ENCODE measurements at regions not wholly inside any gene's neighbourhood (a gene's known extent, or its start where the extent isn't known, plus 50 kb on each side); places are given as distances from the start of the nearest gene placed in this dataset.
A peak's percentile ranks its signal among the peaks of the same experiment; 100 is the strongest.

- 58 to 65% methylated on average over 2 of the region's 2 CpGs for WGBS, 2 donors
- Histone ChIP-seq H3K4me3 (no peak overlapping the region), H3K4me1 (no peaks in the 10 kb centered on the region), H3K9me3 (no peaks in the 10 kb centered on the region), H3K27me3 (no peaks in the 10 kb centered on the region), H3K36me3 (no peaks in the 10 kb centered on the region), H3K27ac (no peak overlapping the region)
- no peak for ATAC-seq (ENCODE audit: low FRiP score in 2 of 2)
- TF ChIP-seq POLR2A (IDR thresholded peaks at IDR 0.05) (no peak), EP300 (IDR thresholded peaks at IDR 0.05) (no peak), CTCF (IDR thresholded peaks at IDR 0.05) (no peak), POLR2AphosphoS5 (IDR thresholded peaks at IDR 0.05) (no peak)
- DNase-seq = no peak
These were observed 402.3 kb upstream of the SMARCA2 start for GRCh38 chr9:1612886-1613285.

DNA sequence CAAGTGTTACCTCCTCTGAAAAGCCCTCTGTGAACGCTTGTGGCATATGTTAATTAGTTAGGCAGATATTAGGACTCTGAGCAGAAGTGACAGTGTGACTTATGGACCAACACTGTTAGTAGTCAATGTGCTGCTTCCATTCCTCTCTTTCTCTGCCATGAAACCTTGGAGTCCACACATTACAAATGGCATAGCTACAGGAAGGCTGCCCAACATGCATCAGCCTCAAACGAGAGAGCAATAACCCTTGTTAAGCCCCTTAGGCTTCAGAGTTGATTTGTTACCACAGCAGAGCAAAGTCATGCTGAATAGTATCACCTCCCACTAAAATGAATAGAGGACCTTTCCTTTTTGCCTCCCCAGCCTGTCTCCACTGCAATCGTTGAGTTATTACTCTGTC is 397.7 kb upstream of the SMARCA2 start:
- no peaks in the 10 kb centered on the region for H3K4me1 ChIP-seq
- no peaks in the 10 kb centered on the region for H3K9me3 ChIP-seq
- 74% methylated on average over 3 of the region's 3 CpGs for WGBS, 2 donors
- H3K36me3 ChIP-seq = no peaks in the 10 kb centered on the region
- DNase-seq (no peak), ATAC-seq (ENCODE audit: low FRiP score in 2 of 2) (no peak)
- no peak for TF ChIP-seq POLR2AphosphoS5 (IDR thresholded peaks at IDR 0.05)
- no peak for TF ChIP-seq POLR2A (IDR thresholded peaks at IDR 0.05)
- no peak for TF ChIP-seq EP300 (IDR thresholded peaks at IDR 0.05)
- no peak for TF ChIP-seq CTCF (IDR thresholded peaks at IDR 0.05)
- no peaks in the 10 kb centered on the region for H3K27me3 ChIP-seq
- no peak overlapping the region for H3K27ac ChIP-seq
- H3K4me3 ChIP-seq = no peak overlapping the region

DNA sequence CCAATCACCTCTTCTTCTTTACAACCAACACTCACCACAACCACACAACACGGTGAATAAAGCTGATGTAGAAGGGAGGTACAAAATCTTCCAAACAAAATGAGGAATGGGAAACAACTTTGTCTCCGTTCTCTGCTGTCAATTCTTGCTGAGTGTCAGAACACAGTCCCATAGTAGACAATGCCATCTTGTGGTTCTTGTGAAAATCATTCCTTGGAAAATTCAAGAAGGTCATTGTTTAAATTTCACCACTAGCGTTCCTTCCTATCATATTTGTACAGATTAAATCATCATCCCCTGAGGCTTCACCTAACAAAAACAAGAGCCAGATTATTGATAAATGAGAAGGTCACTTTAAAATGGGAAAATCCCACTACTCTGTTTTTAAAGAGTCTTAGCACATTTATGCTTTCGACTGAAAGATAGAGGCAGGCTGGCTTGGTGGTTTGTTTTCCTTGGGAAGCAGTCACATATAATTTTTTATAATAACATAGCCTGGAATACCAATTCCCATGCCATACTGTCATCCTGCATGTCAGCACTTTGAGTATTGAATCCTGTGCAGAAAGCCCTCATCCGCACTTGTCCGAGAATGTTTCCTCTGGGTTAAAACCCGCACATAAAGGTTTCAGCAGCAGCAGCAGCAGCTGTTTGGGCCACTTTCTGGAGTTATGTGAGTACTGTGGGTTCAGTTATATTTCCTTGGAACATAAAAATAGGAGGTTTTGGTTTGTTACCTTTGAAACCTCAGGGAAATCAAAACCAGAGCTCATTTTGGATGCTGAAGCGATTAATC is 395.0 kb upstream of the SMARCA2 start:
- 64 to 65% methylated on average over 8 of the region's 8 CpGs for WGBS, 2 donors
- no peak for DNase-seq
- Histone ChIP-seq H3K4me1 (no peaks in the 10 kb centered on the region), H3K9me3 (no peaks in the 10 kb centered on the region), H3K4me3 (no peak overlapping the region), H3K36me3 (no peaks in the 10 kb centered on the region), H3K27ac (no peak overlapping the region), H3K27me3 (no peaks in the 10 kb centered on the region)
- no peak for ATAC-seq (ENCODE audit: low FRiP score in 2 of 2)
- TF ChIP-seq POLR2AphosphoS5 (IDR thresholded peaks at IDR 0.05) (no peak), CTCF (IDR thresholded peaks at IDR 0.05) (peak in 1 of 6 experiments; percentile 19)

DNA sequence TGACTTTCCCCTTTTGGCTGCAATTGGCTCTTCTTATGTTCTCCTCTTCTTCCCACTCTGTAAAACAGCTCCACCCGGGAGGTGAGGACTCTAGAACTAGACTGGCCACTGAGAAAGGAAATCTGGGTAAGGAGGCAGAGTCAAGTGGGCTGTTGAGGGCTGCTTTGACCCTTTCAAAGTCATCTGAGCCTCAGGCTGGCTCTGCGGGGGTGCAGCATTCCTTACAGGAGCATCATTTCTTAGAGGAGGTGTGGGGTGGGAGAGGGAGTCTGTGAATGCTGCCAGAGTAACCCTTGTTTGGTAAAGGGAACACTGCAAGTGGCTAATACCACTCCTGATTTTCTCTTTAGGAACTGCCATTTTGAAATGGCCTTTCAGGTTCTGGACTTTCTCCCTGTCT is 377.7 kb upstream of the SMARCA2 start:
- H3K27ac ChIP-seq = no peak overlapping the region
- no peak overlapping the region for H3K4me3 ChIP-seq
- 54 to 55% methylated on average over 2 of the region's 2 CpGs for WGBS, 2 donors
- ATAC-seq (ENCODE audit: low FRiP score in 2 of 2) = no peak
- no peak for DNase-seq
- no peaks in the 10 kb centered on the region for H3K27me3 ChIP-seq
- no peaks in the 10 kb centered on the region for H3K4me1 ChIP-seq
- TF ChIP-seq CTCF (IDR thresholded peaks at IDR 0.05) (no peak), EP300 (IDR thresholded peaks at IDR 0.05) (no peak), POLR2AphosphoS5 (IDR thresholded peaks at IDR 0.05) (no peak), POLR2A (IDR thresholded peaks at IDR 0.05) (no peak)
- H3K9me3 ChIP-seq = no peaks in the 10 kb centered on the region
- no peaks in the 10 kb centered on the region for H3K36me3 ChIP-seq

DNA sequence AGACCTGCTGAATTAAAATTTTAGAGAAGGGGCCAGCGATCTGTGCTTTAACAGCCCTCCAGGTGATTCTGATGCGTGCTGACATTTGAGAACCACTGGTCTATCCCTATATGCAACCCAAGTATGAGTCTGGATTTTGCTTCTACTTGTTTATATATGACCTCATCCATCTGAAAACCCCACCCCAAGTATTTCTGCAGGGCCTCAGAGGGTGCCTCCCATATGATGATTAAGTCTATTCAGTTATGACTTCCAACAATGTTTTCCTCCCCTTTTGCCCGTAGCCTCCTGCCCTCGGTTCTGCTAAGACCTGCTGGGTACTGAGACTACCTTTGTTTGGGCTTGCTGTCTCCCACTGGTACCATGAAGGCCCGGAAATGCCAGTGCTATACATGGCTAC is 376.0 kb upstream of the SMARCA2 start:
- ATAC-seq (ENCODE audit: low FRiP score in 2 of 2) = no peak

More for the DNA sequence above, 376.0 kb upstream of the SMARCA2 start:
- Histone ChIP-seq H3K36me3 (no peaks in the 10 kb centered on the region), H3K9me3 (no peaks in the 10 kb centered on the region), H3K4me3 (no peak overlapping the region), H3K27me3 (no peaks in the 10 kb centered on the region), H3K27ac (no peak overlapping the region), H3K4me1 (no peaks in the 10 kb centered on the region)
- 84 to 86% methylated on average over 5 of the region's 5 CpGs for WGBS, 2 donors
- DNase-seq = no peak
- TF ChIP-seq POLR2A (IDR thresholded peaks at IDR 0.05) = no peak
- no peak for TF ChIP-seq EP300 (IDR thresholded peaks at IDR 0.05)
- no peak for TF ChIP-seq CTCF (IDR thresholded peaks at IDR 0.05)
- TF ChIP-seq POLR2AphosphoS5 (IDR thresholded peaks at IDR 0.05) = no peak
